GM18909 (cell line): ENCODE measurements at regions not wholly inside any gene's neighbourhood (a gene's known extent, or its start where the extent isn't known, plus 50 kb on each side); places are given as distances from the start of the nearest gene placed in this dataset.
A peak's percentile ranks its signal among the peaks of the same experiment; 100 is the strongest.
"Not testable (repeated sequence)": the region's sequence is repeated elsewhere in the genome, so short reads cannot be mapped to it uniquely, and the experiment has no call there.

Source experiments
- ATAC-seq: cut with Tn5 transposase; IDR thresholded peaks from one replicate; pipeline ENCODE4 v1.9.1; 2021; ENCODE audit warnings: mild to moderate bottlenecking; ENCODE audit not compliant: unreplicated experiment, poor library complexity

- no peak for ATAC-seq
These were observed 51.2 kb upstream of the SGCE start for GRCh38 chr7:94706996-94707740.

- ATAC-seq = no peak
These were observed 54.3 kb upstream of the SGCE start for GRCh38 chr7:94710256-94710655.

- not testable (repeated sequence) for ATAC-seq
These were observed 66.4 kb upstream of the SGCE start for GRCh38 chr7:94722360-94722759.

GRCh38 chr7:94728893-94729292, 73.0 kb upstream of the SGCE start:
- not testable (repeated sequence) for ATAC-seq

GRCh38 chr7:94738071-94738470, 82.1 kb upstream of the SGCE start:
- ATAC-seq = no peak

- ATAC-seq = no peak
These were observed 83.2 kb upstream of the SGCE start for GRCh38 chr7:94739180-94739579.

- ATAC-seq = no peak
These were observed 84.6 kb upstream of the SGCE start for GRCh38 chr7:94740509-94740908.

- no peak for ATAC-seq
These were observed 85.2 kb upstream of the SGCE start for GRCh38 chr7:94741179-94741578.

- no peak for ATAC-seq
These were observed 92.4 kb upstream of the SGCE start for GRCh38 chr7:94748376-94748775.

GRCh38 chr7:94760446-94761100, 104.6 kb upstream of the SGCE start:
- no peak for ATAC-seq

GRCh38 chr7:94761451-94761850, 105.5 kb upstream of the SGCE start:
- ATAC-seq = no peak

GRCh38 chr7:94763268-94763667, 107.3 kb upstream of the SGCE start:
- peak; percentile 60 for ATAC-seq

- no peak for ATAC-seq
These were observed 113.8 kb upstream of the SGCE start for GRCh38 chr7:94769724-94770123.

- ATAC-seq = no peak
These were observed 123.0 kb upstream of the SGCE start for GRCh38 chr7:94778711-94779459.

- ATAC-seq = no peak
These were observed 123.9 kb upstream of the SGCE start for GRCh38 chr7:94779861-94780260.

GRCh38 chr7:94781236-94781635, 125.3 kb upstream of the SGCE start:
- no peak for ATAC-seq

GRCh38 chr7:94782777-94783176, 124.6 kb upstream of the PPP1R9A start:
- ATAC-seq = no peak

GRCh38 chr7:94787285-94787684, 120.1 kb upstream of the PPP1R9A start:
- no peak for ATAC-seq

GRCh38 chr7:94788378-94788777, 119.0 kb upstream of the PPP1R9A start:
- not testable (repeated sequence) for ATAC-seq

GRCh38 chr7:94792241-94792640, 115.2 kb upstream of the PPP1R9A start:
- no peak for ATAC-seq

- ATAC-seq = not testable (repeated sequence)
These were observed 110.0 kb upstream of the PPP1R9A start for GRCh38 chr7:94797404-94797803.
